ENCODE measurements at regions not wholly inside any gene's neighbourhood (a gene's known extent, or its start where the extent isn't known, plus 50 kb on each side); places are given as distances from the start of the nearest gene placed in this dataset.
"Not testable (repeated sequence)": the region's sequence is repeated elsewhere in the genome, so short reads cannot be mapped to it uniquely, and the experiment has no call there.

GRCh38 chr5:83802686-83803085 is 82.0 kb upstream of the HAPLN1 start:
- DNase-seq, result no peak

DNA sequence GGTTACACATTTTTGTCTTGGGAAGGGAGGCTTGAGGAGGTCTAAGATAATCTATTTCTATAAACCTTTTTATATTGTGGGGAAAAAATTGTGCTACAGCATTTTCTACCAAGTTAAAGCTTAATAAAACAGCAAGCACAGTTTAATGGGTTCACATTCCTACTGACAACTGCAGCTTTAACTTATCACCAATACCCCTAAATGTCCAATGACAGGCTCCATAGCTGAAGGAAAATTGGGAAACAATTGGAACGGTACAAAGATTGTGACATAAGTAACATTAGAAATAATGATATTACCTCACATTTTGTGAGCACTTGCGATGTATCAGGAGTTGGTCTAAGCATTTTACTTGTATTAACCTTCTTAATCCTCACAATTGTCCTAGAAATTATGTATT is 79.5 kb upstream of the HAPLN1 start:
- DNase-seq, result no peak

GRCh38 chr5:83799020-83799419 is 78.4 kb upstream of the HAPLN1 start:
- not testable (repeated sequence) for DNase-seq

- DNase-seq, result no peak
These were observed 68.7 kb upstream of the HAPLN1 start for GRCh38 chr5:83789371-83789770.

GRCh38 chr5:83787631-83788030 is 67.0 kb upstream of the HAPLN1 start:
- no peak for DNase-seq

- no peak for DNase-seq
These were observed 64.6 kb upstream of the HAPLN1 start for GRCh38 chr5:83785176-83785668.

DNA sequence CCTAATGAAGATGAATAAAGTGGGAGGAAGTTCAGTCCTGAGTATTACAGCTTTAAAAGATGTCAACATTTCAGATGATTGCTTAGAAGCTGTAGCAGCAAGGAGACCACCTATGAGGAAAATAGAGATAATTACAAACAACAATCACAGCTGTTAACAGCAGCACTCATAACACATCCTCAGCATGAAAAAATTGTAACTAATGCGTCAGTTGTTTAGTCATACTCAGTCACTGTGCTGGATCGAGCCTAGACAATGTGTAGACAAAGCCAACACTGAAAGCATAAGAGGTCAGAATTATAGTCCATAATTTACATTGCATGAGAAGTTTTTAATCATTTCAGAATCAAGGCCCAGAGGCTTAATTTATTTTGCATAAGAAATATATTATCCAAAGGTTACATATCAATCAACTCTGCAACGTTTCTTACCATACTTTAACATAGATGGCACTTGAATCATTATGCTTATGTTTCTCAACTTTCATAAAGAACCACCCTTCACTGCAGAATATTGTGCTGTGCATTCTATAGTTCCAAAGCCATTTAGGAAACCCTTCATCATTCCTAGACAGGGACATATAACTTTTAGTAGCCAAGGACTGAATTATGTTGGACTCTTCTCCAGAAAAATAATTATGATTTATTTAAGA is 60.2 kb upstream of the HAPLN1 start:
- no peak for DNase-seq

DNA sequence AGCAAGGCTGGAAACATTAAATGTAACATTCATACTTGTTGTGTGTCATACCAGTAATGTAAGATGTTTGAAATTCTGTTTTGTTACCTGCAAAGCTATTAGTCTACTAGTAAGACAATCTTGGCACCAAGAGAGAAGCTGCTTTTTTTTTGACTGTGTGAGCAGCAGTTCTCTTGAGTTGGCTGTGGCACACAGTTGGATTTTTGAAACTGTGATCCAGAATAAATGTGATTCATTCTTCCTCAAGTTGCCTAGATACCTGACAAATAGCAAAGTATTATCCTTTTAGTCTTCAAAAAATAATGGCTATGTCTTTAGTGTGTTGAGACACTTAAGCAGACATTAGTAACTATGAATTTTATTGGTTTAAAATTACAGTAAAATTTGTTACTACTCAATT is 57.2 kb upstream of the HAPLN1 start:
- DNase-seq, result no peak

DNA sequence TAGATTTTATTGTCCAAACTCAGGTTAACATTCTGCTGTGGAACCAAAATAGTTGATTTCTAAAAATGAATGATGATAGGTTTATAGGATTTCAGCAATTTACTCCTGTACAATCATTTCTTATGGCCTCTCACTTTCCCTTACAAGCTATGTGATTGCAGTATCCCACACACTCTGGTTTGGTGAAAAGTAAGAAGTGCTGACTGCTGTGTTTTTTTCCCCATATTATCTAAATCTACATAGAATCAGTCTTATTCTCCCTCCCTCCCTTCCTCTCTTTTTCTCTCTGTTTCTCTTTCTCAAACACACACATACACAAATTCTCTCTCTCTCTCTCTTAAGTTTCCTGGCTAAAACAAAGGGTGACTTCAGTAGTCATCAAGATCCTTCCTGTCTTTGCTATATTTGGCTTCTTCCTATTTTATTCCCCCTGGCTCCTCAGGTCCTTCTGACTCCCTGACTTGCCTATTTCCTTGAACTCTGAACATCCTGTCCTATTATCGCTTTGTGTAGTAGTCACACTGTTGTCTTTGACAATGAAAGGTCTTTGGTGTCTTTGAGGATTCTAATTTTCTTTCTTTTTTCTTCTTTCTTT is 55.9 kb upstream of the HAPLN1 start:
- no peak for DNase-seq
